ENCODE measurements at regions not wholly inside any gene's neighbourhood (a gene's known extent, or its start where the extent isn't known, plus 50 kb on each side); places are given as distances from the start of the nearest gene placed in this dataset.
"Not testable (repeated sequence)": the region's sequence is repeated elsewhere in the genome, so short reads cannot be mapped to it uniquely, and the experiment has no call there.

- DNase-seq (ENCODE audit: low read depth) = no peak
These were observed 1292.2 kb upstream of the ZEB2 start for GRCh38 chr2:145812165-145812554.

DNA sequence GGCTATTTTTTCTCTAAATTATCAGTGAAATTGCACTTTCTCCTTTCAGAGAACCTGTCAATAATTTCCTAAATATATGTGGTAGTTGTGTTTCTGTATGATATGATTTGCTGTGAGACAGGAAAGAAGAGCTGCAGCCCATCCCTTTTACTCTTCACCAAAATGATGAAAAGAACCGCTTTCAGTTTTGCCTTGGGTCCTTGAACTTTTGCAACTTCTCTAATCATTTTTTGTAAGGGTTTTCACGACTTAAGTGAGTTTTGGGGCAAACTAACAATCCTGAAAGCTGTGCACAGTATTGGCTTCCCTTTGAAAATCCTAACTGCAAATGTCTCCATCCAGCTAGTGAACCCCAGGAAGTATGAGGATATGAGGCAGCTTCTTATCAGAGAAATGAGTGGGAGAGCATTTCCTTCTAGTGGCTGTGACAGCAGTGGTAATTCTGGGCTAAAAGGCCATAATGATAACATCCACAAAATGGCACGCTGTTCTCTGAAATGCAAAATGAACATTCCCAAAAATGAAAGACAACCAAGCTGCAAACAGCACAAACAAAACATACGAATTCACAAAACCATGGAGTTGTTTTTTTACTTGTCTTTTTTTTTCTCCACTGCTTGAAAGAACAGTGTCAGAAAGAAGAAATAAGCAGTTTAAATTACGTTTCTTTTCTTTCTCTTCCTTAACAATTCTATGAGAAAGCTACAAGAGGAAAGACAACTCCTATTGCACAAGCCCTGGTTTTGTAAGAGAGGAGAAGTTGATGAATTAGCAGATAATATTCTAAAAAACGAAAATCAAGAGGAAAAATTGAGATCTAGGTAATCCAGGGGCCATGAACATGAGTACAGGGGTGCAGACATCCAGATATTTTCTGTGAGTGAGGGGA, 1291.6 kb upstream of the ZEB2 start:
- DNase-seq (ENCODE audit: low read depth) = no peak

DNA sequence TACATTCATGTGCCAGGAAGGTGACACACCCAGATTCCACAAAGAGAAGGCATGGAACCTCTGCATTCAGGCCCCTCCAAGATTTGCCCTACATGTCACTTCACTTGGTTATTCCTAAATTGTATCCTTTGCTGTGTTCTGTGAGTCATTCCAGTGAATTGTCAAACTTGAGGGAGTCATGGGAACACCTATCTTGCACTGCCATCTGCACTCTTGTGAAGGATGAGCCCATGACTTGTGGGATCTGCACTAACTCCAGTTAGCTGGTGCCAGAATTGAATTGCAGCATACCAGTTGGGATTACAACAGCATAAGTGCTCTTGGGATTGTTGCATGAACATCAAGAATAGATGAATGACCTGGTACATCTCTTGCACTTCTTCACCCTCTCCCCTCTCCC, 1288.0 kb upstream of the ZEB2 start:
- DNase-seq (ENCODE audit: low read depth) = no peak

GRCh38 chr2:145807554-145807953, 1287.6 kb upstream of the ZEB2 start:
- DNase-seq (ENCODE audit: low read depth) = no peak

- no peak for DNase-seq (ENCODE audit: low read depth)
These were observed 1286.6 kb upstream of the ZEB2 start for GRCh38 chr2:145806546-145806945.

- DNase-seq (ENCODE audit: low read depth) = no peak
These were observed 1282.2 kb upstream of the ZEB2 start for GRCh38 chr2:145802133-145802532.

- DNase-seq (ENCODE audit: low read depth) = no peak
These were observed 1281.3 kb upstream of the ZEB2 start for GRCh38 chr2:145801210-145801609.

DNA sequence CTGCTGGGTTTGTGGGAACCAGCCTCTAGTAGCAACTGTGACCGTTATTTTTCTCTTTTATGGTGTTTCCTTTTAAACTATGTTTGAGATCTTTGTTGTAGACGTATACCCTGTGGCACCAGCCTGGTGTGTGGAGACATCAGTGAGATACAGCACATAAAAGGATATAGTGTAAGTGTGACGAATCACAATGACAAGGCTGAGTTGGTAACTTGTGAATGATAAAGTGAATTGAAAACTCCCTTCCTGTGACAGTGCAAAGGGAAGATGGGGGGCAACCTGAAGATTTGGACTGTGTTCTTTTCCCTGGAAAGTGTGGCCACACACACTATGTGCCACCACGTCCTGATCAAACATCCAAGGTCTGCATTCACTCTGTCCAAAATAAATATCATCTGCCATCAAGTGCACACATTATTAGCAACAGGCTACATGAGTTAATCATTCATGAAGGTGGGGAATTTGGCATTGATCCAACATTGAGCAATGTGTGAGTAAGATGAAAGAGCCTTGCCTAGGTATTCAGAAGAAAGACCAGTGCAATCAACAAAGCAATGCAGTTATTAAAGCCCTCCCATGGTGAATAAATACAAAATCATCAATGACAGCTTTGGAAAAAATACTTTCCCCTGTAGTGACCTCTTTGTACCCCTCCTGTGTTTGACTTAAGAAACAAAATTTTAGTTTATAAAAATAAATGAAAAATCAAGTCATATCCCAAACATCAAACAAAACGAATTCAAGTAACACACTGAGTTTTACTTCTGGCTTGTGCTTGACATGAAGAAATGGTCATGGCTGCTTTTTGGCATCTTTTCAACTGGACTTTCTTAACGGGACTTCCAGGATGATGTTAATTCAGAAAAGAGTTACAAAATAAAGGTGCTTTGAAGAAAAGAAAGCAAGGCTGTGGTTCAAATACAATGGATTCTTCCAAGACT, 1280.5 kb upstream of the ZEB2 start:
- DNase-seq (ENCODE audit: low read depth) = no peak

DNA sequence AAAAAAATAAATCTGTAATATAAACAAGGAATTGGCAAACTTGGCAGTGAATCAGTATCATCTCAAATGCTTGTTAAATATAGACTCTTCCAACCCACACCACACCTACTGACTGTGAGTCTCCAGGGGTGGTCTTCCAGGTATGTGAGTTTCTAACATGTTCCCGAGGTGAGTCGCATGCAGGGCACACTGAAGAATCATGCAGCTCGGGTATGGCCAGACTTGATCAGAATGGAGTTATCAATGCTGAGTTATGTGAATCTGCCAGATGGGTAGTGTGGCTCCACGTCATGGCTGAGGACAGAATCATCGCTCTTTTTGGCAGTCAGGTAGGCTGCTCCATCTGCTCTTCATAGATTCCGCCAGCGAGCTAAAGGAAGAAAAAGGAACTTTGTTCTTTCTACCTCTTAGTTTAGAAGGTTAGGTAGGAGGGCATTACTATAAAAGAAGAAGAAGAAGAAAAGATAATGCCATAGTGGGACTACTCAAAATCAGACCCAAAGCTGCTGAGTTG, 1279.7 kb upstream of the ZEB2 start:
- DNase-seq (ENCODE audit: low read depth) = no peak

DNA sequence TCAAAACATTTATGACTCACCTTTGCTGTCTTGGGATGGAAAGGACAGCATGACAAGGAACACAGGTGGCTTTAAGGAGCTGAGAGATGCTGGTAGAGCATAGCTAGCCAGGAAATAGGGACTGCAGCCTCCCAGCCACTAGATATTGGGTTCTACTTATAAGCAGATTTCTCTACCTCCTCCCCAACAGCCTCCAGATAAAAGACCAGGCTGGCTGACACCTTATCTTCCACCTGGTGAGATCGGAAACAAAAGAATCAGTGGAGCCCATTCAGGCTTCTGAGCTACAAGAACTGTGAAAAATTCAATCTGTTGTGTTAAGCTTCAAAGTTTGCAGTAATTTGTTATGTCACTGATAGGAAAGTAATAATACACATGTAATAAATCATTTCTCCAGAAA, 1278.5 kb upstream of the ZEB2 start:
- DNase-seq (ENCODE audit: low read depth) = no peak

- no peak for DNase-seq (ENCODE audit: low read depth)
These were observed 1277.8 kb upstream of the ZEB2 start for GRCh38 chr2:145797692-145798091.

- DNase-seq (ENCODE audit: low read depth) = no peak
These were observed 1272.8 kb upstream of the ZEB2 start for GRCh38 chr2:145792745-145793144.

DNA sequence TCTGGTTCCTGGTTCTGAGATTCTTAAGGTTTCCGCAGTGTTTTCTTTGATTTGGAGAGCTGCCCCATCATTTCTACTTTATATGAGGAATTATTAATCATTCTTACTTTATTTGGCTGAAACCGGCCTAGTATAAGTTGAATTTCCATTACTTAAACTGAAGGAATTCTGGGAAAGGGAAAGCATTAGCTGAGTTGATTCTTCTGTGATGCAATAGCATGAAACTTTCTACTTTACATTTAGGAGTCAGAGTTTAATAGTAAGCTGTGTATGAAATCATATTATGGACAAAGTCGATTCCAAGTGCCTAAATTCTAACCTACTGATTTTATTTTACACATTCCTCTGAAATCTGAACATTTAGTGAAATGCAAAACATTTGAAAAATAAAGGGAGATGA, 1269.7 kb upstream of the ZEB2 start:
- DNase-seq (ENCODE audit: low read depth) = no peak

- not testable (repeated sequence) for DNase-seq (ENCODE audit: low read depth)
These were observed 1267.9 kb upstream of the ZEB2 start for GRCh38 chr2:145787597-145788361.

GRCh38 chr2:145782607-145783006, 1262.7 kb upstream of the ZEB2 start:
- DNase-seq (ENCODE audit: low read depth) = not testable (repeated sequence)

DNA sequence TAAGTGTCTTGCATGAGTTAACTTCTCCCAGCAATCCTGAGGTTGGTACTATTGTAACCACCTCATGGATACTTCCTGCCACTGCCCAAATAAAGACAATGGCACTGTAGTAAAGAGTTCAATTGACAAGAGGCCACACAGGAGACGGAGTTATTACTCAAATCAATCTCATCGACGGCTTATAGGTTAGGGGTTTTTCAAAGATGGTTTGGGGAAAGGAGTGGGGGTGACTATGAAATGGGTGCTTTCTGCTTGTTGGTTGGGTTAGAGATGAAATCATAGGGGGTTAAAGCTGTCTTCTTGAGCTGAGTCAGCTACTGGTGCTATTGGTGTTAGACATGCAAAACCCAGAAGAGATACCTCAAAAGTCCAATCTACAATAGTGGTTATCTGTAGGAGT, 1258.0 kb upstream of the ZEB2 start:
- no peak for DNase-seq (ENCODE audit: low read depth)

- peak; percentile 61 for DNase-seq (ENCODE audit: low read depth)
These were observed 1257.4 kb upstream of the ZEB2 start for GRCh38 chr2:145777297-145777696.

DNA sequence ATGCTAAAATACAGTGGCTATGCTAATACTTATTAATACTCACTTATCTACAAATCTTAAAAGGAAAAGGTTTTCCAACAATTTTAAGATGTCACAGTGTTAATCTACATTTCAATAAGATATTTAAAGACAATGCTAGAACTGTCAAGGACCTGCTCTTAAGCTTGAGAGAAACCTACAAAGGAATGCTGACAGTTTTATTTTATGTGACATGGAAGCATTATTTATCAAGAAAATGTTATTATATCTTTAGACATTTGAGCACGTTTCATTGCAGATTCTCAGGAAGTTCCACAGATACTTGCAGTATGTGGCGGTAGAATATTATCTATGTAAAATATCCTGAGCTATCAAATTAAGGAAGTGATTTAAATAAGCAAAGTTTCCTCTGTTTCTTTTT, 1255.7 kb upstream of the ZEB2 start:
- DNase-seq (ENCODE audit: low read depth) = no peak

DNA sequence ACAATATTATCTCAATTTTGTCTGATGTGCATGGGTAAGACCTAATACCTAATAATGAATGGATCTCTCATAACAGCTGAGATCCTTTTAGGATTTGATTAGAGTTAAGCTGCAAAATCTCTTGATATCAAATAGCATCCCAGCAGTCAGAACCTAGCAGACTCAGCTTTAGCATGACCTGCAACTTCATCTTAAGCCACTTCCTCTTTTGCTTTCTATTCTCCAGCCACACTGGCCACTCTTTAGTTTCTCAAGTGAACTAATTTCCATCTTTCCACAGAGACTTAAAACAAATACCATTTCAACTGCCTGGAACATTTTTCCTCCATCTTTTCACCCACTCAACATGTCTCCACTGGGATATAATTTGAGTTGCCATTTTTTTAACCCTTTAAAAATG, 1251.6 kb upstream of the ZEB2 start:
- DNase-seq (ENCODE audit: low read depth) = no peak

DNA sequence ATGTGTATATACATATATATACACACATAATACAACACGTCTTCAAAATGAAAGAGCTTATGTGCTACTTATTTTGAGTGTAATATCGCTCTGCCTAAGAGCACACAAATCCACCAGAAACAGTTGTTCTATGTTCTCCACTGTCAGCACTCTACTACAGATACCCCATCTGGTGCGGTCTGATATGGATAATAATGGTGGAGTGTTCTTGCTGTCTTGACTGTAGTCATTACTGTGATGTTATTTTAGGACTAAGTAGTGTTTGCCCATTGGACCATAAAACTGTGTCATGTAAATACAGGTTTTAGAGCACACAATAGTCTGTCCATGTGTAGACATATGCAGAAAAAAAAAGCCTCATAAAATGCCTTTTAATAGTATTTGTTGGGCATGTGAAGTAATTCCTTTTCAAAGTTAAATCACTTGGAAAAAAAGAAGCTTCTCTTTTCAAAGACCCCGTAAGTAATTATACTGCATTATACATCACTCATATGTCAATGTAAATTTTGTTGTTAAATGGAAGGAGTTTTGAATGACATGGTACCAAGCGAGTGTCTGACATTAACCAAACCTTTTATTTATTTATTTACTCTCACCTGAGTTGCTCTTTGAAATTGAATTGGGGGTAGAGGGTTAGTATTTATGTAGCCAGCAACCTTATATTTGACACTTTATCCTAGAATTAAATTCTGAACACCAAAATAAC, 1249.2 kb upstream of the ZEB2 start:
- no peak for DNase-seq (ENCODE audit: low read depth)

DNA sequence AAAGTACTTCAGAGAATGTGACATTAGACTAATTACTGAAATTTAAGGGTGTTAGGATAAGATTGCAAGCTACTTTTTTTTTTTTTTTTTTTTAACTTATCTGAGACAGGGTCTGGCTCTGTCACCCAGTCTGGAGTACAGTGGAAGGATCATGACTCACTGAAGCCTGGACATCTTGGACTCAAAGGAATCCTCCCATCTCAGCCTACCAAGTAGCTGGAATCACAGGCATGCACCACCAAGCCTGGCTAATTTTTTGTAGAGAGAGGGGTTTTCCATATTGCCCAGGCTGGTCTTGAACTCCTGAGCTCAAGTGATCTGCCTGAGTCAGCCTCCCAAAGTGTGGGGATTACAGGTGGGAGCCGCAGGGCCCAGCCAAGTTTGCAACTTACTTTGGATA, 1246.0 kb upstream of the ZEB2 start:
- no peak for DNase-seq (ENCODE audit: low read depth)

Data from LHCN-M2 (cell line).